ENCODE measurements at regions not wholly inside any gene's neighbourhood (a gene's known extent, or its start where the extent isn't known, plus 50 kb on each side); places are given as distances from the start of the nearest gene placed in this dataset.
"Not testable (repeated sequence)": the region's sequence is repeated elsewhere in the genome, so short reads cannot be mapped to it uniquely, and the experiment has no call there.

GRCh38 chr6:86476311-86476710 is 461.0 kb upstream of the HTR1E start:
- DNase-seq = no peak

- DNase-seq = no peak
Measured at GRCh38 chr6:86474081-86474480, 463.2 kb upstream of the HTR1E start.

GRCh38 chr6:86471791-86472190 is 465.5 kb upstream of the HTR1E start:
- no peak for DNase-seq

GRCh38 chr6:86459978-86460377 is 477.4 kb upstream of the HTR1E start:
- DNase-seq = no peak

- DNase-seq = no peak
Measured at GRCh38 chr6:86456821-86457220, 480.5 kb upstream of the HTR1E start.

- no peak for DNase-seq
Measured at GRCh38 chr6:86453232-86453631, 484.1 kb upstream of the HTR1E start.

GRCh38 chr6:86448398-86448797 is 488.9 kb upstream of the HTR1E start:
- no peak for DNase-seq

- no peak for DNase-seq
Measured at GRCh38 chr6:86440608-86441007, 496.7 kb upstream of the HTR1E start.

GRCh38 chr6:86423571-86423970 is 513.8 kb upstream of the HTR1E start:
- no peak for DNase-seq

GRCh38 chr6:86412057-86412456 is 525.3 kb upstream of the HTR1E start:
- no peak for DNase-seq

- no peak for DNase-seq
Measured at GRCh38 chr6:86407128-86407527, 530.2 kb upstream of the HTR1E start.

- DNase-seq = not testable (repeated sequence)
Measured at GRCh38 chr6:86392850-86393249, 544.5 kb upstream of the HTR1E start.

- no peak for DNase-seq
Measured at GRCh38 chr6:86380571-86381125, 556.7 kb upstream of the HTR1E start.

GRCh38 chr6:86357877-86358276 is 579.5 kb upstream of the HTR1E start:
- DNase-seq = no peak

- DNase-seq = no peak
Measured at GRCh38 chr6:86355271-86355670, 582.1 kb upstream of the HTR1E start.

GRCh38 chr6:86331919-86332318 is 605.4 kb upstream of the HTR1E start:
- no peak for DNase-seq

- DNase-seq = no peak
Measured at GRCh38 chr6:86331265-86331840, 606.0 kb upstream of the HTR1E start.

GRCh38 chr6:86306210-86306609 is 631.1 kb upstream of the HTR1E start:
- DNase-seq = no peak

- no peak for DNase-seq
Measured at GRCh38 chr6:86285876-86286275, 643.2 kb upstream of the SYNCRIP start.

GRCh38 chr6:86284809-86285480 is 642.3 kb upstream of the SYNCRIP start:
- not testable (repeated sequence) for DNase-seq

- DNase-seq = not testable (repeated sequence)
Measured at GRCh38 chr6:86283596-86283995, 640.9 kb upstream of the SYNCRIP start.

- DNase-seq = no peak
Measured at GRCh38 chr6:86276056-86276455, 633.4 kb upstream of the SYNCRIP start.

GRCh38 chr6:86273936-86274335 is 631.2 kb upstream of the SYNCRIP start:
- DNase-seq = no peak
